Spleen (tissue), 11 donors: ENCODE measurements at regions not wholly inside any gene's neighbourhood (a gene's known extent, or its start where the extent isn't known, plus 50 kb on each side); places are given as distances from the start of the nearest gene placed in this dataset.

Source experiments
- DNase-seq: peaks from one replicate; pipeline ENCODE4 v3.0.0-alpha.2; 2020
- H3K27ac ChIP-seq, 8 donors: fragments of 200-600 bp; sonication (generic) in 7 of 8; 1 replicate in 4 of 8; 2 replicates in 4 of 8; pipeline versions ENCODE4 v1.5.0 to v1.8.0; 2016 to 2021; ENCODE audit warnings: inconsistent platforms in 4 of 8, mild to moderate bottlenecking in 4 of 8, moderate library complexity in 1 of 8
- H3K27me3 ChIP-seq, 7 donors: fragments of 200-600 bp; sonication (generic) in 6 of 7; replicated peaks in 1 of 7; 1 replicate in 4 of 7; 2 replicates in 3 of 7; pipeline versions ENCODE4 v1.5.0 to v1.8.0; 2016 to 2021; ENCODE audit warnings: inconsistent platforms in 3 of 7, mild to moderate bottlenecking in 1 of 7
- H3K36me3 ChIP-seq, 6 donors: fragments of 200-600 bp; sonication (generic) in 5 of 6; 1 replicate in 4 of 6; 2 replicates in 2 of 6; pipeline versions ENCODE4 v1.5.0 to v1.8.0; 2016 to 2021; ENCODE audit warnings: inconsistent platforms in 2 of 6
- H3K4me1 ChIP-seq, 6 donors: fragments of 200-600 bp; sonication (generic) in 5 of 6; 1 replicate in 3 of 6; 2 replicates in 3 of 6; pipeline versions ENCODE4 v1.5.0 to v1.8.0; 2016 to 2021; ENCODE audit warnings: inconsistent platforms in 3 of 6
- H3K4me3 ChIP-seq, 8 donors: fragments of 200-600 bp; sonication (generic) in 7 of 8; 1 replicate in 4 of 8; 2 replicates in 4 of 8; pipeline versions ENCODE4 v1.5.0 to v1.8.0; 2016 to 2021; ENCODE audit warnings: inconsistent platforms in 4 of 8, mild to moderate bottlenecking in 4 of 8, moderate library complexity in 2 of 8
- H3K9me3 ChIP-seq, 8 donors: fragments of 200-600 bp; sonication (generic) in 7 of 8; 1 replicate in 4 of 8; 2 replicates in 4 of 8; pipeline versions ENCODE4 v1.5.0 to v1.8.0; 2016 to 2021; ENCODE audit warnings: inconsistent platforms in 4 of 8
- CTCF ChIP-seq, 11 experiments: fragments of 200-600 bp in 7 of 11; fragments of 450-650 bp in 4 of 11; sonication (generic) in 4 of 11; IDR thresholded peaks in 8 of 11; conservative IDR thresholded peaks in 3 of 11; 1 replicate in 7 of 11; 2 replicates in 4 of 11; pipeline versions ENCODE4 v1.4.0 to v1.8.0; 2016 to 2021; ENCODE audit warnings: antibody characterized with exemption in 11 of 11, inconsistent platforms in 4 of 11, mild to moderate bottlenecking in 1 of 11
- POLR2A ChIP-seq, 3 donors: fragments of 450-650 bp; IDR thresholded peaks; one replicate each; pipeline ENCODE4 v1.5.1; 2017; ENCODE audit warnings: antibody characterized with exemption in 3 of 3, mild to moderate bottlenecking in 1 of 3
- POLR2AphosphoS5 ChIP-seq, 3 donors: sonication (generic); formaldehyde crosslinking; IDR thresholded peaks; one replicate each; pipeline ENCODE4 v1.5.1; 2017; ENCODE audit warnings: antibody characterized with exemption in 3 of 3
- WGBS, 5 donors: extraction: QIAGEN DNeasy Blood & Tissue Kit in 3 of 5; methylation state at CpG; one replicate each; pipeline versions ENCODE4 v1.1.5 to v1.1.7; 2013 to 2018; 5-methylcytosine and 5-hydroxymethylcytosine counted together
- intact Hi-C: fragments of 100-400 bp; cut with DNase I; formaldehyde crosslinking; loops from one replicate; pipeline ENCODE4 v1.15.0; 2023; ENCODE audit warnings: low total_unique reads
- donor health status: healthy with polysubstance abuse.
- donor health status: DM: no; HTN: no; CAD: no; lungs with moderate emphysema.
- donor health status: DM: no; HTN: no; CAD: no.
- donor health status: Bipolar disorder and iron deficiency.
- donor health status: healthy.
- donor health status: DM: no; HTN: no; CAD: no.
- donor health status: DM: yes; HTN: yes; CAD: no.

GRCh38 chr12:92294676-92295440 is 149.2 kb upstream of the BTG1 start:
- no peak overlapping the region for H3K4me3 ChIP-seq
- no peak for DNase-seq
- TF ChIP-seq POLR2AphosphoS5 (IDR thresholded peaks at IDR 0.05) (no peak), CTCF (IDR thresholded peaks at IDR 0.05 in 8 of 11, conservative IDR thresholded peaks at IDR 0.05 in 3 of 11) (no peak)
- peaks cover 9 to 20% (median 17%) of the 10 kb centered on the region in 6 donors for H3K4me1 ChIP-seq
- 87 to 96% (median 92%) methylated on average over 4 of the region's 4 CpGs for WGBS, 5 donors
- H3K9me3 ChIP-seq: no peaks in the 10 kb centered on the region
- no peaks in the 10 kb centered on the region for H3K36me3 ChIP-seq
- intact Hi-C loops: no loop called here
- no peak overlapping the region for H3K27ac ChIP-seq
- H3K27me3 ChIP-seq: no peaks in the 10 kb centered on the region

DNA sequence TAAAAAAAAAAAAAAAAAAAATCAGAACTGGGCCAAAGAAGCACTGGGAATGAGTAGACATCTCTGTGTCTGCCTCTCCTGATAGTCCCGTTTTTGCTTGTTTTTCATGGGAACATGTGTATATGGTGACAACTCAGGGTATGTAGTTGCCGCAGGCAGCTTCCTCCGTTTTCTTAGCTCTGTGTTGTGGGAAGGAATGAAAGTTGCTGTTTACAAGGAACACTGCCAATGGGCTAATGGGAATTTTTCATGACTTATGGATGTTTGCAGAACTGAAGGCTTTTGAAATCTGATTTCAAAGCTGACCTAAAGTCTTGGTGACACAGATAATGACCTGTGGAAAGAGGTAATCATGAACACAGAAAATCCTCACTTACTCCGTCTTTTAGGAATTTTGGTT is 146.4 kb upstream of the BTG1 start:
- DNase-seq: no peak
- no peak overlapping the region for H3K27ac ChIP-seq
- H3K36me3 ChIP-seq: no peaks in the 10 kb centered on the region
- H3K27me3 ChIP-seq: no peaks in the 10 kb centered on the region
- H3K9me3 ChIP-seq: no peaks in the 10 kb centered on the region
- WGBS, 5 donors: 92 to 97% (median 94%) methylated on average over 4 of the region's 4 CpGs
- H3K4me3 ChIP-seq: no peak overlapping the region
- intact Hi-C loops: no loop called here
- no peak for TF ChIP-seq CTCF (IDR thresholded peaks at IDR 0.05 in 8 of 11, conservative IDR thresholded peaks at IDR 0.05 in 3 of 11)
- TF ChIP-seq POLR2AphosphoS5 (IDR thresholded peaks at IDR 0.05): no peak
- no peak for TF ChIP-seq POLR2A (IDR thresholded peaks at IDR 0.05)
- H3K4me1 ChIP-seq: no peaks in the 10 kb centered on the region

DNA sequence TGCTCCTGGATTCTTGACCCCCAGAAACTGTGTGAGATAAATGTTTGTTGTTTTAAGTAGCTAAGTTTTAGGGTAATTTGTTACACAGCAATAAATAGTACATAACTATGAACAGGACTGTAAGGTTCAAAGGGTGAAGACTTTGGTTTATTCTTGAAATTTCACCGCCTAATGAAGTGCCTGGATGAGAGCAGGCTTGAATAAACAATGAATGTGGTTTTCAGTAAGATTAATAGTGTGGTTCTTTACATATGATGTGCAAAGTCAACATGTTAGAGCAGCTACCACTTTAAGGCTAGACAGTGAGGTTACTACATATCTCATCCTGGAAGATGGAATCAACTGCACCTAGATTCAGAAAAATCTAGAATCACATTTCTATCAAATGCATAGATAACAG is 145.2 kb upstream of the BTG1 start:
- H3K36me3 ChIP-seq: no peaks in the 10 kb centered on the region
- TF ChIP-seq POLR2A (IDR thresholded peaks at IDR 0.05): no peak
- TF ChIP-seq POLR2AphosphoS5 (IDR thresholded peaks at IDR 0.05): no peak
- TF ChIP-seq CTCF (IDR thresholded peaks at IDR 0.05 in 8 of 11, conservative IDR thresholded peaks at IDR 0.05 in 3 of 11): no peak
- intact Hi-C loops: no loop called here
- no peak for DNase-seq
- H3K27me3 ChIP-seq: no peaks in the 10 kb centered on the region
- H3K27ac ChIP-seq: no peak overlapping the region
- no peak overlapping the region for H3K4me3 ChIP-seq
- H3K4me1 ChIP-seq: no peaks in the 10 kb centered on the region
- H3K9me3 ChIP-seq: no peaks in the 10 kb centered on the region
- 82 to 97% (median 94%) methylated on average over 1 of the region's 1 CpG for WGBS, 5 donors

GRCh38 chr12:92290350-92290695 is 144.7 kb upstream of the BTG1 start:
- Histone ChIP-seq H3K9me3 (no peaks in the 10 kb centered on the region), H3K27me3 (no peaks in the 10 kb centered on the region), H3K4me3 (no peak overlapping the region), H3K4me1 (no peaks in the 10 kb centered on the region), H3K27ac (no peak overlapping the region), H3K36me3 (no peaks in the 10 kb centered on the region)
- no peak for TF ChIP-seq POLR2AphosphoS5 (IDR thresholded peaks at IDR 0.05)
- no peak for TF ChIP-seq POLR2A (IDR thresholded peaks at IDR 0.05)
- TF ChIP-seq CTCF (IDR thresholded peaks at IDR 0.05 in 8 of 11, conservative IDR thresholded peaks at IDR 0.05 in 3 of 11): no peak
- 67 to 96% (median 89%) methylated on average over 1 of the region's 1 CpG for WGBS, 5 donors
- intact Hi-C loops: no loop called here
- no peak for DNase-seq
